H9 (cell line): ENCODE measurements at regions not wholly inside any gene's neighbourhood (a gene's known extent, or its start where the extent isn't known, plus 50 kb on each side); places are given as distances from the start of the nearest gene placed in this dataset.

ENCODE experiments used
- DNase-seq: peaks from one replicate; pipeline ENCODE4 v3.0.0-alpha.2; 2017
- H2AFZ ChIP-seq: one replicate; pipeline ENCODE4 v1.6.1; 2013; ENCODE audit warnings: mild to moderate bottlenecking, low read length, control low read depth, moderate library complexity
- H2AK5ac ChIP-seq: 2 replicates; pipeline ENCODE4 v1.6.1; 2013; ENCODE audit warnings: low read length, control low read depth, mixed read lengths; ENCODE audit not compliant: insufficient read length
- H2BK120ac ChIP-seq: one replicate; pipeline ENCODE4 v1.6.1; 2013; ENCODE audit warnings: low read depth, mild to moderate bottlenecking, low read length, control low read depth, inconsistent platforms; ENCODE audit not compliant: poor library complexity, severe bottlenecking
- H2BK12ac ChIP-seq: 2 replicates; pipeline ENCODE4 v1.6.1; 2013; ENCODE audit warnings: low read length, control low read depth, mixed read lengths, low read depth; ENCODE audit not compliant: insufficient read length
- H2BK15ac ChIP-seq: 2 replicates; pipeline ENCODE4 v1.6.1; 2013; ENCODE audit warnings: low read depth, low read length, control low read depth
- H2BK20ac ChIP-seq: one replicate; pipeline ENCODE4 v1.6.1; 2013; ENCODE audit warnings: low read depth, mild to moderate bottlenecking, low read length, control low read depth, inconsistent platforms; ENCODE audit not compliant: poor library complexity, severe bottlenecking
- H2BK5ac ChIP-seq: 2 replicates; pipeline ENCODE4 v1.6.1; 2013; ENCODE audit warnings: low read length, control low read depth, mixed read lengths; ENCODE audit not compliant: insufficient read length
- H3K14ac ChIP-seq: 2 replicates; pipeline ENCODE4 v1.6.1; 2013; ENCODE audit warnings: low read length, control low read depth; ENCODE audit not compliant: insufficient read depth
- H3K18ac ChIP-seq: 2 replicates; pipeline ENCODE4 v1.6.1; 2013; ENCODE audit warnings: low read depth, mild to moderate bottlenecking, mixed read lengths, low read length, control low read depth; ENCODE audit not compliant: insufficient read length
- H3K23ac ChIP-seq: 2 replicates; pipeline ENCODE4 v1.6.1; 2013; ENCODE audit warnings: low read length, control low read depth, mixed read lengths, low read depth; ENCODE audit not compliant: insufficient read length
- H3K23me2 ChIP-seq: 2 replicates; pipeline ENCODE4 v1.6.1; 2013; ENCODE audit warnings: low read depth, mild to moderate bottlenecking, mixed read lengths, low read length, control low read depth; ENCODE audit not compliant: insufficient read length, poor library complexity, severe bottlenecking
- H3K27ac ChIP-seq: 2 replicates; pipeline ENCODE4 v1.5.1; 2013; ENCODE audit warnings: low read length, control low read depth, mixed read lengths, low read depth; ENCODE audit not compliant: insufficient read length
- H3K27me3 ChIP-seq: 2 replicates; pipeline ENCODE4 v1.6.1; 2013; ENCODE audit warnings: low read length, control low read depth, inconsistent platforms; ENCODE audit not compliant: insufficient read depth
- H3K4ac ChIP-seq: 2 replicates; pipeline ENCODE4 v1.6.1; 2013; ENCODE audit warnings: low read depth, mild to moderate bottlenecking, control low read depth, inconsistent platforms, low read length, moderate library complexity
- H3K4me1 ChIP-seq: 2 replicates; pipeline ENCODE4 v1.6.1; 2013; ENCODE audit warnings: low read length, control low read depth, inconsistent platforms; ENCODE audit not compliant: insufficient read depth
- H3K4me2 ChIP-seq: 2 replicates; pipeline ENCODE4 v1.6.1; 2013; ENCODE audit warnings: low read length, control low read depth, mixed read lengths; ENCODE audit not compliant: insufficient read length, insufficient read depth
- H3K56ac ChIP-seq: 2 replicates; pipeline ENCODE4 v1.6.1; 2013; ENCODE audit warnings: low read depth, mild to moderate bottlenecking, mixed read lengths, low read length, control low read depth; ENCODE audit not compliant: insufficient read length
- H3K79me1 ChIP-seq: 2 replicates; pipeline ENCODE4 v1.6.1; 2013; ENCODE audit warnings: low read depth, mild to moderate bottlenecking, moderate library complexity, low read length, control low read depth, inconsistent platforms; ENCODE audit not compliant: insufficient read depth, poor library complexity, severe bottlenecking
- H3K79me2 ChIP-seq: 2 replicates; pipeline ENCODE4 v1.6.1; 2013; ENCODE audit warnings: low read length, control low read depth, inconsistent platforms; ENCODE audit not compliant: insufficient read depth
- H3K9ac ChIP-seq: 2 replicates; pipeline ENCODE4 v1.6.1; 2013; ENCODE audit warnings: low read length, control low read depth, mixed read lengths; ENCODE audit not compliant: insufficient read length; ENCODE audit errors: extremely low read depth
- H3K9me3 ChIP-seq: one replicate; pipeline ENCODE4 v1.6.1; 2013; ENCODE audit warnings: low read depth, low read length, inconsistent platforms; ENCODE audit not compliant: control insufficient read depth
- H3T11ph ChIP-seq: one replicate; pipeline ENCODE4 v1.6.1; 2013; ENCODE audit warnings: mild to moderate bottlenecking, low read length, control low read depth, inconsistent platforms
- H4K20me1 ChIP-seq: one replicate; pipeline ENCODE4 v1.6.1; 2013; ENCODE audit not compliant: control insufficient read depth, insufficient read length, insufficient read depth
- H4K5ac ChIP-seq: 2 replicates; pipeline ENCODE4 v1.6.1; 2013; ENCODE audit warnings: low read depth, mild to moderate bottlenecking, mixed read lengths, low read length, control low read depth; ENCODE audit not compliant: insufficient read length
- H4K8ac ChIP-seq: replicated peaks from 2 replicates; pipeline ENCODE4 v1.6.1; 2013; ENCODE audit warnings: low read length, control low read depth, mixed read lengths, low read depth; ENCODE audit not compliant: insufficient read length
- H4K91ac ChIP-seq: 2 replicates; pipeline ENCODE4 v1.6.1; 2013; ENCODE audit warnings: low read depth, mild to moderate bottlenecking, moderate library complexity, mixed read lengths, low read length, control low read depth; ENCODE audit not compliant: insufficient read length
- H3K27ac Mint-ChIP-seq, 3 experiments: 2 replicates in 2 of 3; 3 replicates in 1 of 3; pipeline ENCODE4 v1.8.0; 2020 to 2021; ENCODE audit warnings: mixed read lengths in 3 of 3, mild to moderate bottlenecking in 1 of 3, moderate library complexity in 1 of 3
- H3K27me3 Mint-ChIP-seq: 2 replicates; pipeline ENCODE4 v1.8.0; 2021; ENCODE audit warnings: low read depth, mild to moderate bottlenecking, moderate library complexity, mixed read lengths
- H3K36me3 Mint-ChIP-seq, 3 experiments: 2 replicates in 2 of 3; 3 replicates in 1 of 3; pipeline ENCODE4 v1.8.0; 2020 to 2021; ENCODE audit warnings: low read depth in 3 of 3, mixed read lengths in 3 of 3; ENCODE audit not compliant: insufficient read depth in 1 of 3
- H3K4me1 Mint-ChIP-seq, 2 experiments: 2 replicates each; pipeline ENCODE4 v1.8.0; 2020; ENCODE audit warnings: mixed read lengths in 2 of 2
- H3K4me3 Mint-ChIP-seq, 2 experiments: 2 replicates in 1 of 2; 3 replicates in 1 of 2; pipeline ENCODE4 v1.8.0; 2020 to 2021; ENCODE audit warnings: mild to moderate bottlenecking in 2 of 2, mixed read lengths in 2 of 2, moderate library complexity in 1 of 2
- H3K9me3 Mint-ChIP-seq, 2 experiments: 2 replicates in 1 of 2; 3 replicates in 1 of 2; pipeline ENCODE4 v1.8.0; 2020; ENCODE audit warnings: mild to moderate bottlenecking in 2 of 2, mixed read lengths in 2 of 2, moderate library complexity in 1 of 2
- CTCF ChIP-seq: fragments of 200-600 bp; sonication (generic); conservative IDR thresholded peaks from 3 replicates; pipeline ENCODE4 v1.8.0; 2021; ENCODE audit warnings: antibody characterized with exemption, mild to moderate bottlenecking
- WGBS: extraction: QIAGEN DNeasy Blood & Tissue Kit; methylation state at CpG from one replicate; pipeline ENCODE4 v1.1.7; 2013; ENCODE audit warnings: missing lambda C conversion rate, low lambda C conversion rate, mixed read lengths; ENCODE audit not compliant: insufficient read length; ENCODE audit errors: extremely low coverage; 5-methylcytosine and 5-hydroxymethylcytosine counted together

GRCh38 chr10:63753808-63754207 is 232.6 kb downstream of the REEP3 start:
- Histone ChIP-seq H3K79me2 (no peaks in the 10 kb centered on the region), H3K4me1 (no peaks in the 10 kb centered on the region), H3K18ac (no peak overlapping the region), H3K4ac (no peak overlapping the region), H3K23me2 (no peaks in the 10 kb centered on the region), H4K20me1 (no peaks in the 10 kb centered on the region), H2BK20ac (no peak overlapping the region), H3T11ph (no peak overlapping the region), H2BK5ac (no peak overlapping the region), H2AK5ac (no peak overlapping the region), H4K5ac (no peak overlapping the region), H4K91ac (no peak overlapping the region), H2AFZ (no peak overlapping the region), H2BK15ac (no peak overlapping the region), H3K14ac (no peak overlapping the region), H2BK12ac (no peak overlapping the region), H3K23ac (no peak overlapping the region), H3K79me1 (no peaks in the 10 kb centered on the region), H3K9ac (no peak overlapping the region), H3K56ac (no peak overlapping the region), H3K27me3 (no peaks in the 10 kb centered on the region), H2BK120ac (no peak overlapping the region), H3K9me3 (no peaks in the 10 kb centered on the region), H4K8ac (no peak overlapping the region), H3K4me2 (no peak overlapping the region), H3K27ac (no peak overlapping the region)
- Mint-ChIP-seq H3K4me1 (peaks cover 5 to 6% of the 10 kb centered on the region in 2 experiments), H3K36me3 (no peaks in the 10 kb centered on the region), H3K27me3 (no peaks in the 10 kb centered on the region), H3K9me3 (no peaks in the 10 kb centered on the region), H3K27ac (no peak overlapping the region), H3K4me3 (no peak overlapping the region)
- WGBS, result no CpG with 5 or more reads among the region's 2 CpGs
- TF ChIP-seq CTCF, result no peak
- DNase-seq, result no peak
